GM12878 (cell line): ENCODE measurements at regions not wholly inside any gene's neighbourhood (a gene's known extent, or its start where the extent isn't known, plus 50 kb on each side); places are given as distances from the start of the nearest gene placed in this dataset.

Experiments used
- ATAC-seq: fragments of 200-7000 bp; cut with Tn5 transposase; 3 replicates; pipeline ENCODE4 v1.9.1; 2020; ENCODE audit warnings: mild to moderate bottlenecking, moderate library complexity
- BruUV-seq: library from RNA; stranded (reverse); fragments of 400-500 nt; replicated peaks from 2 replicates; lab custom pipeline; 2021; lab: Mats Ljungman, UMichigan
- CTCF ChIA-PET: fragments of 300-600 bp; sonication (Branson Sonifier 250); formaldehyde crosslinking; extraction: SDS; loops from one replicate; lab custom pipeline; 2021; ENCODE audit warnings: inconsistent platforms; lab: Yijun Ruan, JAX
- POLR2A ChIA-PET: fragments of 350-600 bp; formaldehyde crosslinking; extraction: SDS; loops from one replicate; lab custom pipeline; 2021; ENCODE audit warnings: inconsistent platforms; lab: Charles Lee
- RAD21 ChIA-PET: fragments of 300-600 bp; sonication (Branson Sonifier 250); formaldehyde crosslinking; loops from one replicate; lab custom pipeline; 2023; ENCODE audit warnings: antibody characterized with exemption; ENCODE audit not compliant: unreplicated experiment; lab: Charles Lee
- SMC1A ChIA-PET: fragments of 300-600 bp; sonication (Branson Sonifier 250); formaldehyde crosslinking; loops from one replicate; lab custom pipeline; 2023; ENCODE audit not compliant: unreplicated experiment, uncharacterized antibody; lab: Charles Lee
- DNase-seq: peaks from one replicate; pipeline ENCODE4 v3.0.0-alpha.2; 2011; ENCODE audit warnings: low read depth, low spot score
- FAIRE-seq: peaks from 3 replicates; lab custom pipeline; 2011; peaks lifted over from hg19 to GRCh38; lab: Jason Lieb, UNC
- H2AFZ ChIP-seq: 2 replicates; pipeline ENCODE4 v1.6.0; 2011; ENCODE audit warnings: low read depth, low read length, control low read depth; ENCODE audit not compliant: control insufficient read depth
- H3K27ac ChIP-seq: 2 replicates; pipeline ENCODE4 v1.5.1; 2011; ENCODE audit warnings: control low read depth; ENCODE audit not compliant: control insufficient read depth, insufficient read depth
- H3K27me3 ChIP-seq, 2 experiments: replicated peaks in 1 of 2; 2 replicates each; pipeline versions ENCODE4 v1.6.0 to v1.6.1; 2011; ENCODE audit warnings: low read length in 1 of 2; ENCODE audit not compliant: control insufficient read depth in 2 of 2, insufficient read depth in 2 of 2
- H3K36me3 ChIP-seq, 2 experiments: 2 replicates each; pipeline ENCODE4 v1.5.1; 2011; ENCODE audit warnings: low read length in 1 of 2; ENCODE audit not compliant: control insufficient read depth in 2 of 2, insufficient read depth in 2 of 2
- H3K4me1 ChIP-seq: 2 replicates; pipeline ENCODE4 v1.6.1; 2011; ENCODE audit warnings: mild to moderate bottlenecking, low read length, moderate library complexity, mixed read lengths; ENCODE audit not compliant: control insufficient read depth, insufficient read depth
- H3K4me2 ChIP-seq: 2 replicates; pipeline ENCODE4 v1.6.0; 2011; ENCODE audit warnings: control low read depth; ENCODE audit not compliant: control insufficient read depth, insufficient read depth
- H3K4me3 ChIP-seq: fragments of 200-600 bp; sonication (generic); 2 replicates; pipeline ENCODE4 v1.5.1; 2016
- H3K79me2 ChIP-seq: 2 replicates; pipeline ENCODE4 v1.6.0; 2011; ENCODE audit warnings: low read length; ENCODE audit not compliant: control insufficient read depth, insufficient read depth
- H3K9ac ChIP-seq: 2 replicates; pipeline ENCODE4 v1.8.0; 2011; ENCODE audit warnings: low read length, control low read depth, mixed read lengths; ENCODE audit not compliant: control insufficient read depth, insufficient read depth
- H3K9me3 ChIP-seq: replicated peaks from 3 replicates; pipeline ENCODE4 v1.5.1; 2011; ENCODE audit warnings: mild to moderate bottlenecking, low read length; ENCODE audit not compliant: control insufficient read depth, insufficient read depth
- H4K20me1 ChIP-seq: 2 replicates; pipeline ENCODE4 v1.6.0; 2011; ENCODE audit not compliant: control insufficient read depth, insufficient read depth
- DPF2 ChIP-seq: fragments of 450-650 bp; IDR thresholded peaks from 2 replicates; pipeline ENCODE4 v1.6.1; 2017; ENCODE audit warnings: mild to moderate bottlenecking
- EGR1 ChIP-seq, 2 experiments: IDR thresholded peaks; 1 replicate in 1 of 2; 2 replicates in 1 of 2; pipeline ENCODE4 v1.6.1; 2011 to 2012; ENCODE audit warnings: low read depth in 2 of 2, low read length in 2 of 2, borderline replicate concordance in 1 of 2, mild to moderate bottlenecking in 1 of 2, moderate library complexity in 1 of 2
- ETV6 ChIP-seq, 2 experiments: fragments of 450-650 bp in 1 of 2; IDR thresholded peaks in 1 of 2; conservative IDR thresholded peaks in 1 of 2; 2 replicates each; pipeline ENCODE4 v1.6.1; 2014; ENCODE audit warnings: antibody characterized with exemption in 1 of 2, borderline replicate concordance in 1 of 2, low read depth in 1 of 2, mild to moderate bottlenecking in 1 of 2, moderate library complexity in 1 of 2
- EZH2 ChIP-seq: IDR thresholded peaks from 2 replicates; pipeline ENCODE4 v1.6.1; 2012; ENCODE audit warnings: low read depth, mild to moderate bottlenecking, control low read depth, inconsistent platforms, low read length, borderline replicate concordance; ENCODE audit not compliant: control insufficient read depth
- HCFC1 ChIP-seq: fragments of 150-350 bp; IDR thresholded peaks from 2 replicates; pipeline ENCODE4 v1.6.1; 2014; ENCODE audit warnings: low read length
- IRF4 ChIP-seq: IDR thresholded peaks from 2 replicates; pipeline ENCODE4 v1.6.1; 2011; ENCODE audit warnings: low read depth, low read length
- LARP7 ChIP-seq: fragments of 450-650 bp; IDR thresholded peaks from 2 replicates; pipeline ENCODE4 v1.6.1; 2017; ENCODE audit warnings: mild to moderate bottlenecking
- MEF2A ChIP-seq: IDR thresholded peaks from 2 replicates; pipeline ENCODE4 v1.6.1; 2011; ENCODE audit warnings: low read depth, mild to moderate bottlenecking, low read length, moderate library complexity; ENCODE audit not compliant: insufficient read depth
- NR2F1 ChIP-seq: fragments of 450-650 bp; conservative IDR thresholded peaks from 2 replicates; pipeline ENCODE4 v1.6.1; 2017; ENCODE audit warnings: mild to moderate bottlenecking
- PAX5 ChIP-seq: IDR thresholded peaks from 2 replicates; pipeline ENCODE4 v1.6.1; 2011; ENCODE audit warnings: low read depth, low read length, borderline replicate concordance
- PRDM15 ChIP-seq: fragments of 450-650 bp; formaldehyde crosslinking; IDR thresholded peaks from 2 replicates; pipeline ENCODE4 v1.4.0; 2020; ENCODE audit warnings: mild to moderate bottlenecking, moderate library complexity
- RAD51 ChIP-seq: fragments of 450-650 bp; IDR thresholded peaks from 2 replicates; pipeline ENCODE4 v1.6.1; 2016; ENCODE audit warnings: moderate library complexity, mild to moderate bottlenecking, inconsistent platforms
- RELA ChIP-seq: fragments of 450-650 bp; IDR thresholded peaks from 2 replicates; pipeline ENCODE4 v1.8.0; 2014; ENCODE audit warnings: borderline replicate concordance; ENCODE audit not compliant: partially characterized antibody
- SMC3 ChIP-seq: IDR thresholded peaks from 2 replicates; pipeline ENCODE4 v1.6.1; 2011; ENCODE audit warnings: low read length, improper control_type of control experiment, borderline replicate concordance
- TCF3 ChIP-seq: IDR thresholded peaks from 2 replicates; pipeline ENCODE4 v1.6.1; 2012; ENCODE audit warnings: low read depth, mild to moderate bottlenecking, low read length, borderline replicate concordance; ENCODE audit not compliant: insufficient read depth
- USF2 ChIP-seq: IDR thresholded peaks from 2 replicates; pipeline ENCODE4 v1.6.1; 2011; ENCODE audit warnings: low read depth, low read length, improper control_type of control experiment, borderline replicate concordance
- ZSCAN29 ChIP-seq: fragments of 450-650 bp; IDR thresholded peaks from 2 replicates; pipeline ENCODE4 v1.6.1; 2017; ENCODE audit warnings: mild to moderate bottlenecking, moderate library complexity
- WGBS: methylation state at CpG from one replicate; pipeline ENCODE4 v1.1.6; 2016; ENCODE audit warnings: low lambda C conversion rate; ENCODE audit not compliant: insufficient replicate concordance, insufficient coverage; ENCODE audit errors: missing lambda C conversion rate; 5-methylcytosine and 5-hydroxymethylcytosine counted together
- in situ Hi-C: fragments of 300-500 bp; cut with MboI; formaldehyde crosslinking; loops from 9 replicates; pipeline ENCODE4 v1.14.3; 2018; ENCODE audit warnings: mixed read lengths
- intact Hi-C: fragments of 100-400 bp; cut with micrococcal nuclease; formaldehyde crosslinking; loops from one replicate; pipeline ENCODE4 v1.14.2; 2022; ENCODE audit not compliant: unreplicated experiment
- TF ChIP-seq, protein P1 (sequence below): fragments of 450-650 bp; IDR thresholded peaks from 2 replicates; pipeline ENCODE4 v1.6.1; 2018; ENCODE audit warnings: mild to moderate bottlenecking, low read depth, moderate library complexity; ENCODE audit not compliant: partially characterized antibody

GRCh38 chr14:40760704-40761103, 846.0 kb upstream of the LRFN5 start (continued):
- TF ChIP-seq, protein P1, sequence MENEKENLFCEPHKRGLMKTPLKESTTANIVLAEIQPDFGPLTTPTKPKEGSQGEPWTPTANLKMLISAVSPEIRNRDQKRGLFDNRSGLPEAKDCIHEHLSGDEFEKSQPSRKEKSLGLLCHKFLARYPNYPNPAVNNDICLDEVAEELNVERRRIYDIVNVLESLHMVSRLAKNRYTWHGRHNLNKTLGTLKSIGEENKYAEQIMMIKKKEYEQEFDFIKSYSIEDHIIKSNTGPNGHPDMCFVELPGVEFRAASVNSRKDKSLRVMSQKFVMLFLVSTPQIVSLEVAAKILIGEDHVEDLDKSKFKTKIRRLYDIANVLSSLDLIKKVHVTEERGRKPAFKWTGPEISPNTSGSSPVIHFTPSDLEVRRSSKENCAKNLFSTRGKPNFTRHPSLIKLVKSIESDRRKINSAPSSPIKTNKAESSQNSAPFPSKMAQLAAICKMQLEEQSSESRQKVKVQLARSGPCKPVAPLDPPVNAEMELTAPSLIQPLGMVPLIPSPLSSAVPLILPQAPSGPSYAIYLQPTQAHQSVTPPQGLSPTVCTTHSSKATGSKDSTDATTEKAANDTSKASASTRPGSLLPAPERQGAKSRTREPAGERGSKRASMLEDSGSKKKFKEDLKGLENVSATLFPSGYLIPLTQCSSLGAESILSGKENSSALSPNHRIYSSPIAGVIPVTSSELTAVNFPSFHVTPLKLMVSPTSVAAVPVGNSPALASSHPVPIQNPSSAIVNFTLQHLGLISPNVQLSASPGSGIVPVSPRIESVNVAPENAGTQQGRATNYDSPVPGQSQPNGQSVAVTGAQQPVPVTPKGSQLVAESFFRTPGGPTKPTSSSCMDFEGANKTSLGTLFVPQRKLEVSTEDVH, result no peak
- no peak for TF ChIP-seq NR2F1
- no peak for TF ChIP-seq EZH2
- TF ChIP-seq RELA, result no peak
- no peak for TF ChIP-seq DPF2
- no peak for TF ChIP-seq MEF2A
- TF ChIP-seq ZSCAN29, result no peak
- TF ChIP-seq, all 136 proteins: peak for 0

DNA sequence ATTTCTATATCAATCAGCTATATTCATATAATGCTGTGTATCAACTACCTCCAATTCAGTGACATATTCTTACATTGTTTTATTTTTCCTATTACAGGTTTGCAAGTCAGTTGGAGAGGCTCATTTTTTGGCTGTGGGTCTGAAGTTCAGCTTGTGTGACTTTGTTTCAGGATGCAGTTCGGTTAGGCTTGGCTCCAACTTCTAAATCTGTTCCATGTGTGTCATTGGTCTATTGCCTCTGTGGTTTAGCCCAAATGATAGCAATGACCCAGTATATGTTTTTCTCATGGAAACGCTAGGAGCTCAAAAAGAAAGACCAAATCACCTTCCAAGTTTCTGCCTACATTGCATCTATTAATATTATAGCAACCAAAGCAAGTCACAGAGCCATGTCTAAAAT, 848.6 kb upstream of the LRFN5 start:
- no peak for ATAC-seq
- DNase-seq, result no peak
- Histone ChIP-seq H3K4me2 (no peak overlapping the region), H3K27ac (no peak overlapping the region), H4K20me1 (no peaks in the 10 kb centered on the region), H3K36me3 (no peaks in the 10 kb centered on the region), H2AFZ (no peak overlapping the region), H3K27me3 (no peaks in the 10 kb centered on the region), H3K4me3 (no peak overlapping the region), H3K79me2 (no peaks in the 10 kb centered on the region), H3K4me1 (no peaks in the 10 kb centered on the region), H3K9ac (no peak overlapping the region), H3K9me3 (no peaks in the 10 kb centered on the region)
- ChIA-PET POLR2A (no interaction called here), RAD21 (no interaction called here), CTCF (no interaction called here), SMC1A (interaction anchor here (1.8 kb wide), 1 partner anchor 10 kb away, joined by 6 read pairs; no protein-coding TSS in a partner anchor)
- in situ Hi-C loops, result no loop called here
- no TSS peak for BruUV-seq
- FAIRE-seq, result no peak
- 9% methylated on average over 2 of the region's 2 CpGs for WGBS
- intact Hi-C loops, result no loop called here
- TF ChIP-seq LARP7 (no peak), RAD51 (no peak), EGR1 (IDR thresholded peaks at IDR 0.05; ENCODE audit: borderline replicate concordance in 1 of 2, low read depth in 2 of 2, low read length in 2 of 2) (no peak), USF2 (no peak), TCF3 (no peak), HCFC1 (no peak), SMC3 (no peak), PRDM15 (CRISPR knock-in tag) (no peak), EZH2 (no peak), IRF4 (no peak), ETV6 (conservative IDR thresholded peaks at IDR 0.05 in 1 of 2, IDR thresholded peaks at IDR 0.05 in 1 of 2; ENCODE audit: borderline replicate concordance in 1 of 2, low read depth in 1 of 2) (no peak), PAX5 (no peak)
